DOHH2 (cell line): ENCODE measurements at regions not wholly inside any gene's neighbourhood (a gene's known extent, or its start where the extent isn't known, plus 50 kb on each side); places are given as distances from the start of the nearest gene placed in this dataset.

Experiments
- EZH2phosphoT487 ChIP-seq: fragments of 200-600 bp; sonication (generic); IDR thresholded peaks from 2 replicates; pipeline ENCODE4 v1.6.1; 2017; ENCODE audit warnings: borderline replicate concordance, mild to moderate bottlenecking, antibody characterized with exemption, low read length, moderate library complexity, mixed read lengths
- TF ChIP-seq, protein P1 (sequence below): fragments of 200-600 bp; sonication (generic); IDR thresholded peaks from one replicate; pipeline ENCODE4 v1.5.1; 2014; ENCODE audit warnings: antibody characterized with exemption, mild to moderate bottlenecking, low read depth, low read length; ENCODE audit not compliant: poor library complexity, severe bottlenecking

DNA sequence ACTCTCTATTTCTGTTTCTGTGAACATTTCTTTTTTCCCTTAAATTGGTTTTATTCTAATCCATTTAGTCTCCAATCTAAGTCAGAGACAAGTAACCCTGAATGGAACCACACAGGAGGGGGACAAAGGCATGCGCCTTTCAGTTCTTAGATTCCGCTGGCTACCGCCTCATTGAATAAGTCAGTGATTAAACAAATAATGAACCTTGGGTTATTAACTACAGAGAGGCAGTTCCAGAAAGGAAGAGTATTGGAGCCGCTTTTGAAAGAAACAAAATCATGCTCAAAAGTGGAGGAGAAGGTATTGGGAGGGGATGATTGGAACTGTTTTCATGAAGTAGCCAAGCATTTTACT lies 459.8 kb upstream of the DAB1 start:
- TF ChIP-seq, protein P1, sequence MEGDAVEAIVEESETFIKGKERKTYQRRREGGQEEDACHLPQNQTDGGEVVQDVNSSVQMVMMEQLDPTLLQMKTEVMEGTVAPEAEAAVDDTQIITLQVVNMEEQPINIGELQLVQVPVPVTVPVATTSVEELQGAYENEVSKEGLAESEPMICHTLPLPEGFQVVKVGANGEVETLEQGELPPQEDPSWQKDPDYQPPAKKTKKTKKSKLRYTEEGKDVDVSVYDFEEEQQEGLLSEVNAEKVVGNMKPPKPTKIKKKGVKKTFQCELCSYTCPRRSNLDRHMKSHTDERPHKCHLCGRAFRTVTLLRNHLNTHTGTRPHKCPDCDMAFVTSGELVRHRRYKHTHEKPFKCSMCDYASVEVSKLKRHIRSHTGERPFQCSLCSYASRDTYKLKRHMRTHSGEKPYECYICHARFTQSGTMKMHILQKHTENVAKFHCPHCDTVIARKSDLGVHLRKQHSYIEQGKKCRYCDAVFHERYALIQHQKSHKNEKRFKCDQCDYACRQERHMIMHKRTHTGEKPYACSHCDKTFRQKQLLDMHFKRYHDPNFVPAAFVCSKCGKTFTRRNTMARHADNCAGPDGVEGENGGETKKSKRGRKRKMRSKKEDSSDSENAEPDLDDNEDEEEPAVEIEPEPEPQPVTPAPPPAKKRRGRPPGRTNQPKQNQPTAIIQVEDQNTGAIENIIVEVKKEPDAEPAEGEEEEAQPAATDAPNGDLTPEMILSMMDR = no peak
- TF ChIP-seq EZH2phosphoT487 = no peak
